OCI-LY7 (cell line): ENCODE measurements at regions not wholly inside any gene's neighbourhood (a gene's known extent, or its start where the extent isn't known, plus 50 kb on each side); places are given as distances from the start of the nearest gene placed in this dataset.

Experiments used
- EZH2phosphoT487 ChIP-seq: fragments of 200-600 bp; sonication (generic); IDR thresholded peaks from 2 replicates; pipeline ENCODE4 v1.6.1; 2018; ENCODE audit warnings: low read depth, borderline replicate concordance, mild to moderate bottlenecking, mixed run types, antibody characterized with exemption, low read length, moderate library complexity, mixed read lengths
- TF ChIP-seq, protein P1 (sequence below): fragments of 200-600 bp; sonication (generic); conservative IDR thresholded peaks from 2 replicates; pipeline ENCODE4 v1.5.1; 2014; ENCODE audit warnings: mild to moderate bottlenecking, antibody characterized with exemption, low read length, moderate library complexity, mixed read lengths

DNA sequence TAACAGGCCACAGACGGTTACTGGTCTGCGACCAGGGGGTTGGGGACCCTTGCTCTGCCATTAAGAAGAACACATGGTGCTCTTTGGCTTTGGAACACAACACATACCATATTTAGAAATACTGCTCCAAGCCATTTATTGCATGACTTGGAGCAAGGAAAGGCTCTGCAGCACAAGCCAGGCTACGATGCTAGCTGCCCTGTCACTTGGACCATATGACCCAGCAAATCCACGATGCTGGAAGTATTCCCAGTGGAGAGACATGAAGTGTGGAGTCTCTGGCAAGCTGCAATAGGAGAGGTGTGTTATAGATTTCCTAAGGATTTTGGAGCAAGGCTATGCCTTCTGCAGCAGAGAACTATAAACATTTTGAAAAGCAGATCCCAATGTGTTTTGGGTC is 171.2 kb downstream of the HAUS1 start:
- TF ChIP-seq, protein P1, sequence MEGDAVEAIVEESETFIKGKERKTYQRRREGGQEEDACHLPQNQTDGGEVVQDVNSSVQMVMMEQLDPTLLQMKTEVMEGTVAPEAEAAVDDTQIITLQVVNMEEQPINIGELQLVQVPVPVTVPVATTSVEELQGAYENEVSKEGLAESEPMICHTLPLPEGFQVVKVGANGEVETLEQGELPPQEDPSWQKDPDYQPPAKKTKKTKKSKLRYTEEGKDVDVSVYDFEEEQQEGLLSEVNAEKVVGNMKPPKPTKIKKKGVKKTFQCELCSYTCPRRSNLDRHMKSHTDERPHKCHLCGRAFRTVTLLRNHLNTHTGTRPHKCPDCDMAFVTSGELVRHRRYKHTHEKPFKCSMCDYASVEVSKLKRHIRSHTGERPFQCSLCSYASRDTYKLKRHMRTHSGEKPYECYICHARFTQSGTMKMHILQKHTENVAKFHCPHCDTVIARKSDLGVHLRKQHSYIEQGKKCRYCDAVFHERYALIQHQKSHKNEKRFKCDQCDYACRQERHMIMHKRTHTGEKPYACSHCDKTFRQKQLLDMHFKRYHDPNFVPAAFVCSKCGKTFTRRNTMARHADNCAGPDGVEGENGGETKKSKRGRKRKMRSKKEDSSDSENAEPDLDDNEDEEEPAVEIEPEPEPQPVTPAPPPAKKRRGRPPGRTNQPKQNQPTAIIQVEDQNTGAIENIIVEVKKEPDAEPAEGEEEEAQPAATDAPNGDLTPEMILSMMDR = no peak
- TF ChIP-seq EZH2phosphoT487 = no peak
